ENCODE measurements at regions not wholly inside any gene's neighbourhood (a gene's known extent, or its start where the extent isn't known, plus 50 kb on each side); places are given as distances from the start of the nearest gene placed in this dataset.

DNA sequence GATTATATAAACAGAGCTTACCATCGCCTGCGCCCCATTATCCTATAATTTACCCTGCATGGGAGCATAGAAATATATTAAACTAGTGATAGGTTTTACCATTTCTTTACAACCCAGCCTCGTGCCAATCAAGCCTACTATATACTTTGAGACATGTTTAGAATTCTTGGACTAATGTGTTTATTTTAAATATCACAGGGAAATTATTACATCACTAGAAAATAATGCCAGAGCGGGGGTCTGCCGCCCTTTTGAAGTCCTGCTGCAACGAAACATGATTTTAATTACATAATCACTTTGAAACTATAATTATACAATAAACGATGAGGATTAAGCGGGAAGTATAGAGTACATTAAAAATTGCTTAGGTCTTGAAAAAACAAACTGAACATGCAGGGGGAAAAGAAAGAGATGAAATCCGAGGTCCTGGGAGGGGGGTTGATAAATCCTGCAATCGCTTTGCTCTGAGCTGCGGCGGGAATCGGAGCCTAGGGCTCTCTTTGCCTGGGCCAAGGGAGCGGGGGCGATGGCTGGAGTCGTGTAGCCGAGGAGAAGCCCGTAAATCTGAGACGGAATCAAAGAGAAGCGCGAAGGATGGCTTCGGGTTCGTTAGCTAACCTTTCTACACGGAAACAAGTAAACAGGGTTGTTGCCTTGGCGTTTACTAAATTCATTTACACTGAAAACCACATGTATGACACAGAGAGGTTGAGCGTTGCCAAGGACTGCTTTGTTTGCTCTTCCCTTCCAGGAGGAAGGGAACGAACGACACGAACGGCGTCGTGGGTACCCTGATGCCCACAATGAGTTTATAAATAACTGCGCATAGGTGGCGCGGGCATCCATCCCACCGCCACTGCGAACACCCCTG, 127.6 kb downstream of the TMEM174 start:
- TF ChIP-seq, protein P1, sequence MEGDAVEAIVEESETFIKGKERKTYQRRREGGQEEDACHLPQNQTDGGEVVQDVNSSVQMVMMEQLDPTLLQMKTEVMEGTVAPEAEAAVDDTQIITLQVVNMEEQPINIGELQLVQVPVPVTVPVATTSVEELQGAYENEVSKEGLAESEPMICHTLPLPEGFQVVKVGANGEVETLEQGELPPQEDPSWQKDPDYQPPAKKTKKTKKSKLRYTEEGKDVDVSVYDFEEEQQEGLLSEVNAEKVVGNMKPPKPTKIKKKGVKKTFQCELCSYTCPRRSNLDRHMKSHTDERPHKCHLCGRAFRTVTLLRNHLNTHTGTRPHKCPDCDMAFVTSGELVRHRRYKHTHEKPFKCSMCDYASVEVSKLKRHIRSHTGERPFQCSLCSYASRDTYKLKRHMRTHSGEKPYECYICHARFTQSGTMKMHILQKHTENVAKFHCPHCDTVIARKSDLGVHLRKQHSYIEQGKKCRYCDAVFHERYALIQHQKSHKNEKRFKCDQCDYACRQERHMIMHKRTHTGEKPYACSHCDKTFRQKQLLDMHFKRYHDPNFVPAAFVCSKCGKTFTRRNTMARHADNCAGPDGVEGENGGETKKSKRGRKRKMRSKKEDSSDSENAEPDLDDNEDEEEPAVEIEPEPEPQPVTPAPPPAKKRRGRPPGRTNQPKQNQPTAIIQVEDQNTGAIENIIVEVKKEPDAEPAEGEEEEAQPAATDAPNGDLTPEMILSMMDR (IDR thresholded peaks at IDR 0.05) = no peak
- no peak for TF ChIP-seq POLR2A (IDR thresholded peaks at IDR 0.05)
